B cell (primary cell): ENCODE measurements at regions not wholly inside any gene's neighbourhood (a gene's known extent, or its start where the extent isn't known, plus 50 kb on each side); places are given as distances from the start of the nearest gene placed in this dataset.

ENCODE experiments used
- ATAC-seq: fragments of 200-7000 bp; cut with Tn5 transposase; one replicate; pipeline ENCODE4 v1.10.0; 2021; ENCODE audit warnings: low read depth, mild to moderate bottlenecking, moderate number of reproducible peaks, moderate library complexity
- CTCF ChIA-PET: fragments of 350-600 bp; sonication (Branson Sonifier 250); formaldehyde crosslinking; loops from one replicate; lab custom pipeline; 2021; ENCODE audit warnings: antibody characterized with exemption, inconsistent platforms; lab: Charles Lee
- POLR2A ChIA-PET: fragments of 350-600 bp; sonication (Branson Sonifier 250); formaldehyde crosslinking; loops from one replicate; lab custom pipeline; 2021; ENCODE audit warnings: antibody characterized with exemption; lab: Charles Lee
- DNase-seq: peaks from one replicate; pipeline ENCODE4 v3.0.0; 2013
- H2AFZ ChIP-seq: 2 replicates; pipeline ENCODE4 v1.6.1; 2012; ENCODE audit warnings: mild to moderate bottlenecking, low read depth, low read length; ENCODE audit not compliant: insufficient read depth, poor library complexity, severe bottlenecking
- H3K27ac ChIP-seq, 2 donors: 1 replicate in 1 of 2; 2 replicates in 1 of 2; pipeline ENCODE4 v1.5.1; 2012 to 2013; ENCODE audit warnings: low read length in 2 of 2, mild to moderate bottlenecking in 2 of 2, moderate library complexity in 1 of 2
- H3K27me3 ChIP-seq, 4 experiments: fragments of 200-600 bp in 1 of 4; sonication (generic) in 1 of 4; replicated peaks in 1 of 4; 1 replicate in 2 of 4; 2 replicates in 2 of 4; pipeline versions ENCODE4 v1.6.1 to v1.7.0; 2013 to 2016; ENCODE audit warnings: low read length in 3 of 4, mild to moderate bottlenecking in 2 of 4, mixed read lengths in 1 of 4, moderate library complexity in 1 of 4; ENCODE audit not compliant: insufficient read depth in 4 of 4, control insufficient read depth in 3 of 4; ENCODE audit errors: control extremely low read depth in 1 of 4
- H3K36me3 ChIP-seq, 2 experiments: replicated peaks in 1 of 2; 1 replicate in 1 of 2; 2 replicates in 1 of 2; pipeline versions ENCODE4 v1.6.1 to v1.7.1; 2013; ENCODE audit warnings: low read length in 1 of 2; ENCODE audit not compliant: insufficient read depth in 2 of 2, control insufficient read depth in 1 of 2; ENCODE audit errors: control extremely low read depth in 1 of 2, extremely low read depth in 1 of 2
- H3K4me1 ChIP-seq, 2 donors: fragments of 200-600 bp in 1 of 2; sonication (generic) in 1 of 2; 1 replicate in 1 of 2; 2 replicates in 1 of 2; pipeline versions ENCODE4 v1.5.1 to v1.6.1; 2013 to 2017; ENCODE audit warnings: low read length in 2 of 2; ENCODE audit not compliant: control insufficient read depth in 2 of 2, insufficient read depth in 2 of 2
- H3K4me2 ChIP-seq: replicated peaks from 2 replicates; pipeline ENCODE3; 2012; ENCODE audit warnings: mild to moderate bottlenecking, low read depth, low read length; ENCODE audit not compliant: poor library complexity, severe bottlenecking
- H3K4me3 ChIP-seq, 5 experiments: fragments of 200-600 bp in 1 of 5; sonication (generic) in 1 of 5; 1 replicate in 3 of 5; 2 replicates in 2 of 5; pipeline versions ENCODE4 v1.5.1 to v1.7.0; 2011 to 2016; ENCODE audit warnings: low read length in 4 of 5, mild to moderate bottlenecking in 4 of 5, low read depth in 2 of 5, control low read depth in 1 of 5, moderate library complexity in 1 of 5; ENCODE audit not compliant: insufficient read depth in 1 of 5; ENCODE audit errors: control extremely low read depth in 1 of 5, extremely low read depth in 1 of 5
- H3K79me2 ChIP-seq: fragments of 200-600 bp; sonication (generic); one replicate; pipeline ENCODE4 v1.6.0; 2016; ENCODE audit warnings: low read length; ENCODE audit not compliant: control insufficient read depth, insufficient read depth
- H3K9ac ChIP-seq: fragments of 200-600 bp; sonication (generic); 2 replicates; pipeline ENCODE4 v1.6.1; 2017; ENCODE audit warnings: mild to moderate bottlenecking, low read length, moderate library complexity
- H3K9me3 ChIP-seq, 3 donors: one replicate each; pipeline versions ENCODE4 v1.6.1 to v1.7.1; 2013; ENCODE audit warnings: low read length in 2 of 3; ENCODE audit not compliant: control insufficient read depth in 2 of 3, insufficient read depth in 1 of 3; ENCODE audit errors: control extremely low read depth in 1 of 3
- H4K20me1 ChIP-seq: 2 replicates; pipeline ENCODE4 v1.6.0; 2012; ENCODE audit warnings: mild to moderate bottlenecking, low read length; ENCODE audit not compliant: insufficient read depth, control insufficient read depth, poor library complexity, severe bottlenecking
- H3K27ac Mint-ChIP-seq: one replicate; pipeline ENCODE4 v1.8.0; 2021; ENCODE audit warnings: mixed read lengths
- H3K27me3 Mint-ChIP-seq: one replicate; pipeline ENCODE4 v1.8.0; 2021; ENCODE audit warnings: mixed read lengths
- H3K4me1 Mint-ChIP-seq: one replicate; pipeline ENCODE4 v1.8.0; 2021; ENCODE audit warnings: mixed read lengths
- H3K4me3 Mint-ChIP-seq: one replicate; pipeline ENCODE4 v1.8.0; 2021; ENCODE audit warnings: mixed read lengths
- H3K9me3 Mint-ChIP-seq: one replicate; pipeline ENCODE4 v1.8.0; 2022; ENCODE audit warnings: mixed read lengths; ENCODE audit not compliant: insufficient read depth
- EZH2 ChIP-seq: IDR thresholded peaks from 2 replicates; pipeline ENCODE4 v1.6.1; 2012; ENCODE audit warnings: borderline replicate concordance, low read depth, mild to moderate bottlenecking, moderate library complexity, low read length; ENCODE audit not compliant: insufficient read depth, poor library complexity, severe bottlenecking
- intact Hi-C: fragments of 100-400 bp; cut with micrococcal nuclease; formaldehyde crosslinking; loops from one replicate; pipeline ENCODE4 v1.10.0; 2022
- TF ChIP-seq, protein P1 (sequence below): fragments of 200-600 bp; IDR thresholded peaks from one replicate; pipeline ENCODE4 v1.8.0; 2022; ENCODE audit warnings: antibody characterized with exemption, mild to moderate bottlenecking

DNA sequence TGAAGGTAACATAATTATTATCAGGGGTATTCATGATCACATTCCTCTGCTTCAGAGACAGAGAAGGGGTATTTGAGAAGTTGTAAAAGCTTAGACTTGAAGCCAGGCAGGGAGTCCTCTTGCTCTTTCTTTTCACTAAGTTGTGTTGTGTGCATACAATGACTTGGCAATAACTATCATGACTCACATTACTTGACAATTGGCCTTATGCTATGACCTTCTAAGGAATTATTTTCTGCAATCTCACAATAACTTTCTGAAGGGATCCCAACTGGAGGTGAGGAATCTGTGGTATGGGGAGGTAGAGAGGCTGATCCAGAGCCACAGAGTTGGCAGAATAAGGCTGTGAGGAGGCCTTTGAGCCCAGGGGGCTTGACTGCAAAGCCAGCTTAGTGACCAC, 622.3 kb downstream of the MTRR start:
- peaks cover 5% of the 10 kb centered on the region for H3K9me3 Mint-ChIP-seq
- POLR2A ChIA-PET: no interaction called here
- ATAC-seq: no peak

DNA sequence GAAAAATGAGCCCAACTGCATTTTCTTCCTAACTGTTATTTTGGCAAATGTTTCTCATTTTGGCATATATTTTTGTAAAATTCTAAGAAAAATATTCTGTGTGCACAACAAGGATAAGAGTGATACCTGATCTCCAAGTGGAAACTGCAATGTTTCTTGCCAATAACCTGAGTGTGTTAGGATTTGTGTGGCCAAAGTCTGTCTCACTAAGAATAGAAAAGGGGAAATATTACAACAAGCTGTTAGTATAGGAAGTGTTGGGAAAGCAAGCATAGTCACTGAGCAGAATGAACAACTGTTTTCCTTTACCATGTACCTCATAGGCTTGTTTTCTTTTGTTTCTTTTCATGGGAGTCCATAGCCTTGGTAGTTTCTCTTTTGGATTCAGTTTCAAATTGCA, 624.2 kb downstream of the MTRR start:
- no peak overlapping the region for H3K9ac ChIP-seq
- Mint-ChIP-seq H3K27me3 (no peaks in the 10 kb centered on the region), H3K4me3 (no peak overlapping the region), H3K9me3 (peaks cover 12% of the 10 kb centered on the region), H3K27ac (no peak overlapping the region), H3K4me1 (no peaks in the 10 kb centered on the region)
- peaks cover 0 to 10% (median 5%) of the 10 kb centered on the region in 3 donors for H3K9me3 ChIP-seq
- ChIA-PET CTCF (no interaction called here), POLR2A (no interaction called here)
- TF ChIP-seq, protein P1, sequence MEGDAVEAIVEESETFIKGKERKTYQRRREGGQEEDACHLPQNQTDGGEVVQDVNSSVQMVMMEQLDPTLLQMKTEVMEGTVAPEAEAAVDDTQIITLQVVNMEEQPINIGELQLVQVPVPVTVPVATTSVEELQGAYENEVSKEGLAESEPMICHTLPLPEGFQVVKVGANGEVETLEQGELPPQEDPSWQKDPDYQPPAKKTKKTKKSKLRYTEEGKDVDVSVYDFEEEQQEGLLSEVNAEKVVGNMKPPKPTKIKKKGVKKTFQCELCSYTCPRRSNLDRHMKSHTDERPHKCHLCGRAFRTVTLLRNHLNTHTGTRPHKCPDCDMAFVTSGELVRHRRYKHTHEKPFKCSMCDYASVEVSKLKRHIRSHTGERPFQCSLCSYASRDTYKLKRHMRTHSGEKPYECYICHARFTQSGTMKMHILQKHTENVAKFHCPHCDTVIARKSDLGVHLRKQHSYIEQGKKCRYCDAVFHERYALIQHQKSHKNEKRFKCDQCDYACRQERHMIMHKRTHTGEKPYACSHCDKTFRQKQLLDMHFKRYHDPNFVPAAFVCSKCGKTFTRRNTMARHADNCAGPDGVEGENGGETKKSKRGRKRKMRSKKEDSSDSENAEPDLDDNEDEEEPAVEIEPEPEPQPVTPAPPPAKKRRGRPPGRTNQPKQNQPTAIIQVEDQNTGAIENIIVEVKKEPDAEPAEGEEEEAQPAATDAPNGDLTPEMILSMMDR: no peak
- no peak for TF ChIP-seq EZH2
- H3K4me1 ChIP-seq: no peaks in the 10 kb centered on the region
- H3K36me3 ChIP-seq: no peaks in the 10 kb centered on the region
- H3K4me2 ChIP-seq: no peak overlapping the region
- H3K27ac ChIP-seq: no peak overlapping the region
- no peaks in the 10 kb centered on the region for H3K79me2 ChIP-seq
- no peaks in the 10 kb centered on the region for H3K27me3 ChIP-seq
- no peak for ATAC-seq
- no peak overlapping the region for H2AFZ ChIP-seq
- intact Hi-C loops: no loop called here
- no peak for DNase-seq
- H3K4me3 ChIP-seq: no peak overlapping the region
- H4K20me1 ChIP-seq: no peaks in the 10 kb centered on the region

More for the DNA sequence above, 622.3 kb downstream of the MTRR start:
- no peak overlapping the region for H3K27ac ChIP-seq
- H3K4me2 ChIP-seq: no peak overlapping the region
- peaks cover 0 to 10% (median 5%) of the 10 kb centered on the region in 3 donors for H3K9me3 ChIP-seq
- H3K4me3 ChIP-seq: no peak overlapping the region
- no peaks in the 10 kb centered on the region for H4K20me1 ChIP-seq
- TF ChIP-seq, protein P1: no peak
- no peak for TF ChIP-seq EZH2
- H3K36me3 ChIP-seq: no peaks in the 10 kb centered on the region
- H3K27ac Mint-ChIP-seq: no peak overlapping the region
- CTCF ChIA-PET: interaction anchor here (0.9 kb wide), 1 partner anchor 8 kb away, joined by 3 read pairs; no protein-coding TSS in a partner anchor
- H3K27me3 Mint-ChIP-seq: no peaks in the 10 kb centered on the region
- no peaks in the 10 kb centered on the region for H3K4me1 Mint-ChIP-seq
- no peaks in the 10 kb centered on the region for H3K79me2 ChIP-seq
- no peaks in the 10 kb centered on the region for H3K4me1 ChIP-seq
- intact Hi-C loops: no loop called here
- no peak overlapping the region for H3K4me3 Mint-ChIP-seq
- no peak for DNase-seq
- H2AFZ ChIP-seq: no peak overlapping the region
- no peaks in the 10 kb centered on the region for H3K27me3 ChIP-seq
- no peak overlapping the region for H3K9ac ChIP-seq
